ENCODE measurements at regions not wholly inside any gene's neighbourhood (a gene's known extent, or its start where the extent isn't known, plus 50 kb on each side); places are given as distances from the start of the nearest gene placed in this dataset.
"Not testable (repeated sequence)": the region's sequence is repeated elsewhere in the genome, so short reads cannot be mapped to it uniquely, and the experiment has no call there.

DNA sequence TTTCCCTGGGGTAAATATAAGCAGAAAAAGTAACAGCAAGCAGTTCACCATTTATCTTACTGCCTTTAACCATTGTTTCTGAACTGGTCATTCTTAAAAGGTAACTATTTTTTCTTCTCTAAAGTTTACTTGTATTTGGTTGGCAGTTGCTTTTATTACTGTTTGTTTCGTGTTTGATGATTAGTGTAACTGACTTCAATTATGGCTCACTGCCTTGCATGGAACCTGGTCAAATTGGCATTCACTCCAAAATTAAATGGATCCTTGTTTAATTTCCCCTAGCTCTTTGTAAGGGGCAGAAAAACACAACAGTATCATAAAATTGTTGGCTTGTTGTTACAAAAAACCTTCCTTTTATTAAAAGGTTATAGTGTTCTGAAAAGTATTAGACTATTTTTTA, 1723.9 kb upstream of the CDH6 start:
- no peak for DNase-seq (ENCODE audit: low spot score)
- TF ChIP-seq, protein P1, sequence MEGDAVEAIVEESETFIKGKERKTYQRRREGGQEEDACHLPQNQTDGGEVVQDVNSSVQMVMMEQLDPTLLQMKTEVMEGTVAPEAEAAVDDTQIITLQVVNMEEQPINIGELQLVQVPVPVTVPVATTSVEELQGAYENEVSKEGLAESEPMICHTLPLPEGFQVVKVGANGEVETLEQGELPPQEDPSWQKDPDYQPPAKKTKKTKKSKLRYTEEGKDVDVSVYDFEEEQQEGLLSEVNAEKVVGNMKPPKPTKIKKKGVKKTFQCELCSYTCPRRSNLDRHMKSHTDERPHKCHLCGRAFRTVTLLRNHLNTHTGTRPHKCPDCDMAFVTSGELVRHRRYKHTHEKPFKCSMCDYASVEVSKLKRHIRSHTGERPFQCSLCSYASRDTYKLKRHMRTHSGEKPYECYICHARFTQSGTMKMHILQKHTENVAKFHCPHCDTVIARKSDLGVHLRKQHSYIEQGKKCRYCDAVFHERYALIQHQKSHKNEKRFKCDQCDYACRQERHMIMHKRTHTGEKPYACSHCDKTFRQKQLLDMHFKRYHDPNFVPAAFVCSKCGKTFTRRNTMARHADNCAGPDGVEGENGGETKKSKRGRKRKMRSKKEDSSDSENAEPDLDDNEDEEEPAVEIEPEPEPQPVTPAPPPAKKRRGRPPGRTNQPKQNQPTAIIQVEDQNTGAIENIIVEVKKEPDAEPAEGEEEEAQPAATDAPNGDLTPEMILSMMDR (IDR thresholded peaks at IDR 0.05; ENCODE audit: extremely low read depth, missing control alignments): no peak

DNA sequence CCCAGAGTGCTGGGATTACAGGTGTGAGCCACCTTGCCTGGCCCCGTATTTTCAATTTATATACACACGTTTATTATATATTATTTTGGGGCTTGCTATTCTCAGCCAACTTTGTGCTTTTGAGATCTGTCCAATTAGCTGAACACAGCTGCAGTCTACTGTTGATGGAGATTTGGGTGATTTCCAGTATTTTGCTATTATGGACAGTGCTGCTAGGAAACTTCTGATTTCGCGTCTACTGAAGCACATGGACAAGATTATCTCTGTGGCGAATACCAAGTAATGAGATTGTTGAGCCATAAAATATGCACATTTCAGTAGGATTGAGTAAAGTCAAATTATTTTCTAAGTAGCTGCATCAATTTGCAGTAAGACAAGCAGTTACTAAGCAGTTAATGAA, 1731.2 kb upstream of the CDH6 start:
- DNase-seq (ENCODE audit: low spot score): no peak
- TF ChIP-seq, protein P1 (IDR thresholded peaks at IDR 0.05; ENCODE audit: extremely low read depth, missing control alignments): no peak

DNA sequence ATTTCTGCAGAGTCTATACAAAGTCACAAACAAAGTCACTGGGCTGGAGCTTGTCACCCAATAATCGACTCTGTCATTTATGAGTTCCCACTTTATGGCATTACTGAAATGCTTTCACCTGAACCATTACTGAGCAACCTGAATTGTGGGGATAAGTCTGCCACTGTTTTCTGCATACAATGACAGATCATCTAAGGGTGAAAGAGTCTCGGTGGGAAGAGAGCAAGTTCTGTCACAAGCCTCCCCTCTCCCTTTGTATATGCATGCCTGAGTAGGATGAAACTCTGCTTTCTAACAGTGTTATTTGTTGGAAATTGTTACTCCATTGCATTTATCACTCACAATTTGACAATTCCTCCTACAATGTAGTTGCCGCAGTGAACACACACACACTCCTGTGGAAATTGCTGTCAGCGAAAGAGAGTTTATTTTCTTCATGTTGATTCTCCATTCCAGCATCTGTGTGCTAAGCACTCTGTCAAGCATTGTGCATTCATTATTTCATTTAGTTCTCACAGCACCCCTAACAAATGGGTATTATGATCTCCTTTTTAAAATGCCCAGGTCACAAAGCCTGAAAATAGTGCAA, 1732.4 kb upstream of the CDH6 start:
- TF ChIP-seq, protein P1 (IDR thresholded peaks at IDR 0.05; ENCODE audit: extremely low read depth, missing control alignments): no peak
- no peak for DNase-seq (ENCODE audit: low spot score)

DNA sequence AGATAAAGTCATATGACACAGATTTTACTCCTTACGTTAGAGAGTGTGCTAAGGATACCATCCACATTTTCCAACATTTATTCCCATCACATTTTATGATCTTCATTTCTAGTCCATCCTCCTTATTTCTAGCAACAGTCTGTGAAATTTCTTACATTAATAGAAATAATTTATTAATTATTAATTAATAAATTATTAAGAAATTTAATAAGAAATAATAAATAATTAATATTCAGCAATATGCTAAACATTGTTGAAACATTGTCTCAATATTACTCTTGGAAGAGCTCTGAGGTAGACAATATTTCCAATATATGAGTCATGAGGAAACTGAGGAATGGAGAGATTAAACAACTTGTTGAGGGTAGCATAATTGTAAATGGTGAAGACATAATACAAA, 1742.5 kb upstream of the CDH6 start:
- not testable (repeated sequence) for DNase-seq (ENCODE audit: low spot score)

DNA sequence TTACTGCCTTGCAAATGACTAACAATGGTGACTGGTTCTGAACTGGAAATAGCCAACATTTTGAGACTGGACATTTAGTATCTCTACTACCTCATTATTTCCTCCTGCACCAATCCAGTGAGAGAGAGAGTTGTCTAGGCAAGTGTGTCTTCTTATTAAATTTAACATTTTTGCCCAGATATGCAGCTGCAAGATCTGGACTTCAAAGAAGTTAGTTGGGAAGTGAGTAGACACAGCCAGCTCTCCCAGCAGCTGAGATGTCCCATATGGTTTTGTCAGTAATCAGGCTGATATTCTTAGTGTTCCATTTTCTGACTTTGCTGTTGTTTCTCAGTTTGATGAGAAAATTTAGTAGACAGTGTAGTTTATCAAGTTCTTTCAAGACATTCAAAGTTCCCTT, 1778.8 kb upstream of the CDH6 start:
- DNase-seq (ENCODE audit: low spot score): no peak

DNA sequence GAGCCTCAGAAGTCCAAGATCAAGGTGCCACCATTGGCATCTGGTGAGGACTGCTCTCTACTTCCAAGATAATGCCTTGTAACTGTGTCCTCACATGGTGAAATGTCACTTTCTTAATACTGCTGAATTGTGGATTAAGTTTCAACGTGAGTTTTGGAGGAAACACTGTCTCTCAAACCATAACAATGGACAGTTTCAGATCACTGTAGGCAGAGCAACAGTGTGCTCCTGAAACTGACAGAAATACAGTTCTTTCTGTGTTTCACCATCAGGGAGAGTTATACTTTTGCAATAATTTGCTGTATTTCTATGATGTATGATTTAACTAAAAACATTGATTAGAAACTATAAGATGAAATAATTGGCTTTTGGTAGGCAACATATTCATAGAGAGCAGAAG, 1780.5 kb upstream of the CDH6 start:
- DNase-seq (ENCODE audit: low spot score): no peak
- TF ChIP-seq, protein P1 (IDR thresholded peaks at IDR 0.05; ENCODE audit: extremely low read depth, missing control alignments): no peak

More for the DNA sequence above, 1778.8 kb upstream of the CDH6 start:
- TF ChIP-seq, protein P1 (IDR thresholded peaks at IDR 0.05; ENCODE audit: extremely low read depth, missing control alignments): no peak

DNA sequence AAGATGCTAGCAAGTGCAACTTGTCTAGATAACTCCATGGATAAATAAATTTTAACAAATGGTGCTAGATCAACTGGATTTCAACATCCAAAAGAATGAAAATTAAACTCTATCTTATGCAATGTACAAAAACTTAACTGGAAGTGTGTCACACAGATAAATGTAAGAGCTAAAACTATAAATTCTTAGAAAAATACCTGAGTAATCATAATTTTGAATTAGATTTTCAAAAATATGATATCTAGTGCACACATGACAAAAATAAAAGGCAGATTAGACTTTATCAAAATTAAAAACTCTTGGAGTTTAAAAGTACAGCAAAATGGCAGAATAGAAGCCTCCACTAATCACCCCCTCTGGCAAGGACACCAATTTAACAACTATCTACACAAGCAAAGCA, 1791.2 kb upstream of the CDH6 start:
- TF ChIP-seq, protein P1 (IDR thresholded peaks at IDR 0.05; ENCODE audit: extremely low read depth, missing control alignments): no peak

DNA sequence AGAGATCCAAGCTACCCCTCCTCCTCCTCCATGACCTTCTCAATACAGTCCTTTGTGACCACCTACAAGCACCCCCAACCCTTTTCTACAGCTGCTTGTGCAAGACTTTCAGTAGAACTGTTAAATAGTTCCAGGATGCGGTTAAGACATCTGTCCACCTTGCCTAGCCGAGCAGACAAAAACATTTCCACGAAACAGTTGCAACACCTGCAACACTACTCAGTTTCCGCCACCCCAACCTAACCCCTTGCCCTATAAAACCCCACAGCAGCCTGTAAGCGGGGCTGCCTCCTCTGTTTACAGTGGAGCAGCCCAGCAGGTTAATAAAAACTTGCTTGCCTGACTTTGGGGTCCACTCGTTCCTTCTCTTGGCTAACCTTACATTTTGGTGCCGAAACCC, 1803.5 kb upstream of the CDH6 start:
- TF ChIP-seq, protein P1 (IDR thresholded peaks at IDR 0.05; ENCODE audit: extremely low read depth, missing control alignments): no peak
- DNase-seq (ENCODE audit: low spot score): no peak

More for the DNA sequence above, 1791.2 kb upstream of the CDH6 start:
- no peak for DNase-seq (ENCODE audit: low spot score)
